ENCODE measurements at regions not wholly inside any gene's neighbourhood (a gene's known extent, or its start where the extent isn't known, plus 50 kb on each side); places are given as distances from the start of the nearest gene placed in this dataset.

- Histone ChIP-seq H3K4me1 (ENCODE audit: insufficient read depth, low read length, poor library complexity, severe bottlenecking) (peaks cover 24% of the 10 kb centered on the region), H3F3A (ENCODE audit: low read depth) (no peaks in the 10 kb centered on the region), H3K4me2 (ENCODE audit: low read depth, low read length, poor library complexity, severe bottlenecking) (no peak overlapping the region), H3K79me2 (ENCODE audit: insufficient read depth, low read length) (no peaks in the 10 kb centered on the region), H3K27me3 (ENCODE audit: insufficient read depth, low read length, poor library complexity, severe bottlenecking) (peaks cover 22% of the 10 kb centered on the region), H2AFZ (ENCODE audit: low read length) (no peak overlapping the region), H4K20me1 (ENCODE audit: insufficient read depth, low read length, poor library complexity, severe bottlenecking) (no peaks in the 10 kb centered on the region), H3K9ac (ENCODE audit: low read depth, low read length, poor library complexity, severe bottlenecking) (no peak overlapping the region), H3K9me2 (replicated peaks; ENCODE audit: low read depth, low read length) (no peaks in the 10 kb centered on the region), H3K9me3 (ENCODE audit: insufficient read depth, low read depth, low read length) (no peaks in the 10 kb centered on the region), H3K4me3 (ENCODE audit: low read length, poor library complexity, severe bottlenecking) (no peak overlapping the region), H3K36me3 (ENCODE audit: insufficient read depth, low read length) (no peaks in the 10 kb centered on the region)
- no peak for TF ChIP-seq EZH2phosphoT487 (IDR thresholded peaks at IDR 0.05; ENCODE audit: borderline replicate concordance)
- TF ChIP-seq CTCF (conservative IDR thresholded peaks at IDR 0.05; ENCODE audit: low read length), result peak; percentile 35; the same call in 1 of the 2 replicates
Observed at GRCh38 chr1:94698759-94699502, 121.2 kb upstream of the SLC44A3 start.

- no peak overlapping the region for H3K4me3 ChIP-seq (ENCODE audit: low read length, poor library complexity, severe bottlenecking)
Observed at GRCh38 chr1:94698356-94698755, 121.8 kb upstream of the SLC44A3 start.

GRCh38 chr1:94697839-94698238 lies 122.3 kb upstream of the SLC44A3 start:
- no peaks in the 10 kb centered on the region for H3K9me3 ChIP-seq (ENCODE audit: insufficient read depth, low read depth, low read length)
- no peak for TF ChIP-seq CTCF (conservative IDR thresholded peaks at IDR 0.05; ENCODE audit: low read length)
- TF ChIP-seq EZH2phosphoT487 (IDR thresholded peaks at IDR 0.05; ENCODE audit: borderline replicate concordance), result no peak
- no peaks in the 10 kb centered on the region for H3F3A ChIP-seq (ENCODE audit: low read depth)
- no peak overlapping the region for H3K4me2 ChIP-seq (ENCODE audit: low read depth, low read length, poor library complexity, severe bottlenecking)
- no peaks in the 10 kb centered on the region for H3K9me2 ChIP-seq (replicated peaks; ENCODE audit: low read depth, low read length)
- H3K36me3 ChIP-seq (ENCODE audit: insufficient read depth, low read length), result no peaks in the 10 kb centered on the region
- no peaks in the 10 kb centered on the region for H4K20me1 ChIP-seq (ENCODE audit: insufficient read depth, low read length, poor library complexity, severe bottlenecking)
- no peak overlapping the region for H3K9ac ChIP-seq (ENCODE audit: low read depth, low read length, poor library complexity, severe bottlenecking)
- H3K4me3 ChIP-seq (ENCODE audit: low read length, poor library complexity, severe bottlenecking), result no peak overlapping the region
- no peaks in the 10 kb centered on the region for H3K79me2 ChIP-seq (ENCODE audit: insufficient read depth, low read length)
- no peak overlapping the region for H2AFZ ChIP-seq (ENCODE audit: low read length)
- H3K4me1 ChIP-seq (ENCODE audit: insufficient read depth, low read length, poor library complexity, severe bottlenecking), result peaks cover 25% of the 10 kb centered on the region
- peaks cover 31% of the 10 kb centered on the region for H3K27me3 ChIP-seq (ENCODE audit: insufficient read depth, low read length, poor library complexity, severe bottlenecking)

More at GRCh38 chr1:94698356-94698755, 121.8 kb upstream of the SLC44A3 start:
- Histone ChIP-seq H3K79me2 (ENCODE audit: insufficient read depth, low read length) (no peaks in the 10 kb centered on the region), H3K36me3 (ENCODE audit: insufficient read depth, low read length) (no peaks in the 10 kb centered on the region), H3K27me3 (ENCODE audit: insufficient read depth, low read length, poor library complexity, severe bottlenecking) (peaks cover 26% of the 10 kb centered on the region), H3F3A (ENCODE audit: low read depth) (no peaks in the 10 kb centered on the region), H3K9me3 (ENCODE audit: insufficient read depth, low read depth, low read length) (no peaks in the 10 kb centered on the region), H2AFZ (ENCODE audit: low read length) (no peak overlapping the region), H3K9ac (ENCODE audit: low read depth, low read length, poor library complexity, severe bottlenecking) (no peak overlapping the region), H3K9me2 (replicated peaks; ENCODE audit: low read depth, low read length) (no peaks in the 10 kb centered on the region), H3K4me1 (ENCODE audit: insufficient read depth, low read length, poor library complexity, severe bottlenecking) (peaks cover 25% of the 10 kb centered on the region), H3K4me2 (ENCODE audit: low read depth, low read length, poor library complexity, severe bottlenecking) (no peak overlapping the region), H4K20me1 (ENCODE audit: insufficient read depth, low read length, poor library complexity, severe bottlenecking) (no peaks in the 10 kb centered on the region)
- no peak for TF ChIP-seq EZH2phosphoT487 (IDR thresholded peaks at IDR 0.05; ENCODE audit: borderline replicate concordance)
- TF ChIP-seq CTCF (conservative IDR thresholded peaks at IDR 0.05; ENCODE audit: low read length), result no peak
